HEK293T (cell line): ENCODE measurements at regions not wholly inside any gene's neighbourhood (a gene's known extent, or its start where the extent isn't known, plus 50 kb on each side); places are given as distances from the start of the nearest gene placed in this dataset.

Experiments
- FOXM1 ChIP-seq: fragments of 450-650 bp; IDR thresholded peaks from 2 replicates; pipeline ENCODE4 v1.6.1; 2017; ENCODE audit warnings: mild to moderate bottlenecking, borderline replicate concordance
- SUZ12 ChIP-seq: fragments of 450-650 bp; IDR thresholded peaks from 2 replicates; pipeline ENCODE4 v1.6.1; 2016; ENCODE audit warnings: mild to moderate bottlenecking

DNA sequence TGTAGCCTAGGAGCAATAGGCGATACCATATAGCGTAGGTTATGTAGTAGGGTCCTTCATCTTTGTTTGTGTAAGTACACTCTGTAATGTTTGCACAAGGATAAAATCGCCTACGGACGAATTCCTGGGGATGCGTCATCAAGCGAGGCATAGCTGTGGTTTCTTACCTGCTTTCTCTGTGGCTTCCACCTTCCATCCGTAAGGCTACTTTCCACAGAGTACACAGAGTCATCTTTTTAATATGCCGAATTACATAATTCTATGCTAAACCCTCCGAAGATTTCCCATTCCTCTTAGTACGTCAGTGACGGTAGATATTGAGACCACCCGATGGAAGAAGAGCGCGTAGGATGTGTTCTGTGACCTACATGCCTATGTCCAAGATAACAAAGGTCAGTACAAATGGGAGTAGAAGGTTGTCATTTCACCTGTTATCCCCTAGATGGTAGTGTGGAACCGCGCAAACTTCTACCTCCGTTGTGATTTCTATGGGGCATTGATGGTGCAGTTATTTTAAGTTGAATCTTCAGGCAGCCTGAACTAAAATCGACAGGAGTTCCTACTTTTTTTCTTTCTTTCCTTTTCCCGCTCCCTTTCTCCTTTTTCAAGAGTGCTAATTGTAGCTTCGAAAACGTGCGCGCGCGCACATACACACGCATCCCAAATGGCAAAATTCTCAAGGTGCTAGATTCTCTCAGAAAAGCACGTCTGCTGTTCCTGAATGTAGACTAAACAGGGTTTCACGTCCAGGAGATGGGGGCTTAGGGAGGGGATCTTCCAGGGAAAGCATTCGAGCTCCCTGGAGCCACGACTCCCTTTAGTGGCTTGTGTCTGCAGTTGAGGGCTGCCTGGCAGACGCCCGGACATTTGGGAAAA lies 111.7 kb upstream of the MBL2 start:
- TF ChIP-seq SUZ12 (no peak), FOXM1 (no peak)
